Activated naive CD8-positive, alpha-beta T cell treated with anti-CD3 and anti-CD28 coated beads, Interleukin-2, amount 50 U/mL, for 24 hours (primary cell): ENCODE measurements at regions not wholly inside any gene's neighbourhood (a gene's known extent, or its start where the extent isn't known, plus 50 kb on each side); places are given as distances from the start of the nearest gene placed in this dataset.
A peak's percentile ranks its signal among the peaks of the same experiment; 100 is the strongest.

Experiments used
- ATAC-seq: fragments of 150-1000 bp; cut with Tn5 transposase; one replicate; pipeline ENCODE4 v1.10.0; 2021
- DNase-seq: peaks from one replicate; pipeline ENCODE4 v3.0.0; 2021
- H3K27ac Mint-ChIP-seq: one replicate; pipeline ENCODE4 v1.8.0; 2021; ENCODE audit warnings: mild to moderate bottlenecking, mixed read lengths
- H3K27me3 Mint-ChIP-seq: one replicate; pipeline ENCODE4 v1.8.0; 2021; ENCODE audit warnings: mixed read lengths
- H3K36me3 Mint-ChIP-seq: one replicate; pipeline ENCODE4 v1.8.0; 2021; ENCODE audit warnings: low read depth, mixed read lengths
- H3K4me1 Mint-ChIP-seq: one replicate; pipeline ENCODE4 v1.8.0; 2021; ENCODE audit warnings: mixed read lengths
- H3K4me3 Mint-ChIP-seq: one replicate; pipeline ENCODE4 v1.8.0; 2021; ENCODE audit warnings: mild to moderate bottlenecking, moderate library complexity, mixed read lengths
- H3K9me3 Mint-ChIP-seq: one replicate; pipeline ENCODE4 v1.8.0; 2021; ENCODE audit warnings: mixed read lengths

DNA sequence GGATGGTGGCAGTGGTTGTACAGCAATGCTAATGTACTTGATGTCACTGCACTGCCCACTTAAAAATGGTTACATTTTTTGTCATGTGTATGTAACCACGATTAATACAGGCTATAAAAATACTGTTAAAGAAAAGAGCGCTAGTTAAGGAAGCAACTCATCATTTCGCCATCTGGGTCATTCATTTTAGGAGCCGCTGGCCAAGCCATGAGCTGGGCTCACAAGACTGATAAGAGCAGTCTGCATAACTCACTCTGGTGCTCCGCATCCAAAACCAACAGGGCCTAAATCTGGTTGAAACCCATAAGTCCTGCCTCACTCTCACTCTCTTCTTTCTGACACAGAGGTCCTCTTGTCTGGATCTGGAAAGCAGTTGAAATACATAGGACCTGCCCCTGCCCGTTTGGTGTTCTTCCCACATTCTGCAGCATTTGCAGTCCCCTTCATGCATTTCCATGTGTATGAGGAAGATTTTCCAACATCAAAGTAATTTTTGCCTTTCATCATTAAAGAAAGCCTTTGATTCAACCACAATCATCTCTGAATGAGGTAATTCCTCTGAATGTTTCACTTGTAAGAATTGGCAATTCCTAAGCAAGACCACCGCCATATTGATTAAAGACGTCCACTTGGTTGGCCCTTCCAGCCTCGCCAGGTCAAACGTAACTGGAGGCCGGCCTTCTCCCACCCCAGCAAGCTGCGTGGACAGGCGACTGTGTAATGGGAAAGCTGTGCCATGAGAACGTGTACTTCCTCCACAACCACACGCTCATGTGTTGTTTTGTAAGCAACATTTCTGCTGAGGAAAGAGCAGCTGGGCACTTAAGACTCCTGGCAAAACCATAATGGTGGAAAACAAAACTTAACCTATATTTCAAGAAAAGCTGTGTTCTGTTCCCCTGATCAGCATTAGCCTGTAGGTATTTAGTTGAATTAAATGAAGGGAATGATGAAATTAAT, 112.2 kb downstream of the VAPA start:
- DNase-seq, result no peak
- Mint-ChIP-seq H3K4me1 (no peaks in the 10 kb centered on the region), H3K27me3 (no peaks in the 10 kb centered on the region), H3K27ac (no peak overlapping the region), H3K9me3 (no peaks in the 10 kb centered on the region), H3K4me3 (no peak overlapping the region), H3K36me3 (no peaks in the 10 kb centered on the region)
- no peak for ATAC-seq

GRCh38 chr18:10027031-10027430, 113.2 kb downstream of the VAPA start:
- Mint-ChIP-seq H3K27me3 (no peaks in the 10 kb centered on the region), H3K9me3 (no peaks in the 10 kb centered on the region), H3K4me3 (no peak overlapping the region), H3K27ac (no peak overlapping the region), H3K4me1 (no peaks in the 10 kb centered on the region), H3K36me3 (no peaks in the 10 kb centered on the region)
- DNase-seq, result no peak
- no peak for ATAC-seq

- H3K27ac Mint-ChIP-seq, result no peak overlapping the region
- no peak for DNase-seq
These were observed 113.6 kb downstream of the VAPA start for GRCh38 chr18:10027461-10027860.

DNA sequence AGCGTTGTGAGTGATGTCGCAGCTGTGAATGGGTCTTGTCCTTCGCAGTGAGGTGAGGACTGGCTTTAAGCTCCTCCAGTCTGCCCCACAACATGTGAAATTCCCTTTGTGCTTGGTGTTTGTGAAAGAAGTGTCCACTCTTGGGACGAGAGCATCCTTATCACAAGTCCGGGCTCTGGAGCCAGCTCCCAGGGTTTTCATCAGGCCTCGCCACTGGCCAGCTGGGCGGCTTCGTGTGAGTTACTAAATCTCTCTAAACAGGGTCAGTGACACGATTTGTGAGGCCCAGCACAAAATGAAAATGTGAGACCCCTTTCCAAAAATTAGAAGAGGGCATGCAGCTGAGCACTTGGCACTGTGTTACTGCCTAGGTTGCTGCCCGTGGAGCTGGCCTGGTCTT, 115.9 kb downstream of the VAPA start:
- ATAC-seq (no peak), DNase-seq (no peak)
- Mint-ChIP-seq H3K27ac (no peak overlapping the region), H3K27me3 (no peaks in the 10 kb centered on the region), H3K4me3 (no peak overlapping the region), H3K9me3 (no peaks in the 10 kb centered on the region), H3K36me3 (no peaks in the 10 kb centered on the region), H3K4me1 (peaks cover 6% of the 10 kb centered on the region)

More at GRCh38 chr18:10027461-10027860, 113.6 kb downstream of the VAPA start:
- Mint-ChIP-seq H3K27me3 (no peaks in the 10 kb centered on the region), H3K36me3 (no peaks in the 10 kb centered on the region), H3K4me1 (no peaks in the 10 kb centered on the region), H3K4me3 (no peak overlapping the region), H3K9me3 (no peaks in the 10 kb centered on the region)
- no peak for ATAC-seq

DNA sequence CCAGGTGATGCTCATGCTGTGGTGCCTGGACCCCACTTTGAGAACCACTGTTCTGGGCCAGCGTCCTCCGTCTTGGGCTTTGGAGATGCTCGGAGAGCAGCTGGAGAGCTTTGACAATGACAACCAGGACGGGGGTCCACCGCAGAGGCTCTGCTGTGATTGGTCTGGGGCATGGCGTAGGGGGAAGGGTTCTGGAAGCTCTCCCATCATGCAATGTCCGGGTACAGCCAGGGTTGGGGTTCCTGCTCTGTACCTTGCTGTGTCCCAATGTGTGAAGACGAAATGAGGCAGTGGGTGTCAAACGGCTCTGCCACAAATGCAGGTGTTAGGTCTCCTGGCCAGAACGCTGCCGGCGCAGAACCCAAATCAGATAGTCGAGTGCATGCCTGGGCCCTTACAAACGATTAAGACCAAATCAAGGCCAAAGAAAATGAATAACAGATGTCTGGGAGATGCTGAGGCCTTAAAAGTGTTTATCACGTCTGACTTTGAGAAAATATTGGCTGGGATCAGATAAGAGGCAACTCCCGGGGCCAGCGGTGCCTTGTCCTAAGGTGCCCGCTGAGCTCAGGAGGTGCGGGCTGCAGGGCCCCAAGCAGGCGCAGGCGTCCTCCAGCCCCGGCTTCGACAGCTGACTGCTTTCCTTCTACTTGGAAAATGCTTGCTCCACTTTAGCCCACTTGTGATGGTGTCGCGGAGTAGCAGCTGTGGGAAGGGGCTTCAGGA, 117.2 kb downstream of the VAPA start:
- no peaks in the 10 kb centered on the region for H3K36me3 Mint-ChIP-seq

DNA sequence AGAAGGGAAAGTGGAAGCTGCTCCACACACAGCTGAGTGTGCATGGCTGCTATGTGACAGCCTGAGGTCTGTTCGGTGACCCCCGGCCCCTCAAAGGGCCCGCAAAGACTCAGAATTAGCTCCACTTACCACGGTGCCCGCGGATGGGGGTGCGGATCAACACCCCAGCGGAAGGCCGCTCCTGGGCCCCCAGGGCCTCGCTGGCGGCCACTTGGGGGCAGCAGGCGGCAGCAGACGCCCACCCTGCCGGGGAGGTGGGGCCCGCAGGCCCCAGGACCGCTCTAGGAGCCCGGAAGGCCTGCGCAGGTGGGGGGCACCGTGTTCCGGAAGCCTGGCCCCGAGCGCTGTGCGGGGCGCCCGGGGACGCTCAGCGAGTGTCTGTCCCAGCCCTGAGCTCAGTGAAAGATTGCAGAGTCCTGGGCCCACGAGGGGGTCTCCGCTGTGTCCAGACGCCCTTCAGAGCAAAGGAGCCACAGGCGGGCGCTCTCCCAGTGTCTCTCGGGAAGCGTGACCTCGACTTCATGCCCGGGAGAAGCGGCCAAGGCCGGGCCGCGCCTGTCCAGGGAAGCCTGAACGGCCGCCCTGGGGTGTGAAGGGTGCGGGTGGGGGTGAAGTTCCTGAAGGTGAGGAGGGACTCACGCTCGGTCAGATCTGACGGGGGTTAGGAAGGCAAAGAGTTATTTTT, 118.7 kb downstream of the VAPA start:
- no peaks in the 10 kb centered on the region for H3K27me3 Mint-ChIP-seq
- H3K36me3 Mint-ChIP-seq, result no peaks in the 10 kb centered on the region
- peak; percentile 58 for DNase-seq
- peaks cover 6% of the 10 kb centered on the region for H3K4me1 Mint-ChIP-seq
- no peaks in the 10 kb centered on the region for H3K9me3 Mint-ChIP-seq
- H3K27ac Mint-ChIP-seq, result peak overlapping the region; percentile 76
- ATAC-seq, result peak; percentile 93
- H3K4me3 Mint-ChIP-seq, result peak overlapping the region; percentile 74

More for the DNA sequence above, 117.2 kb downstream of the VAPA start:
- Mint-ChIP-seq H3K4me3 (no peak overlapping the region), H3K4me1 (peaks cover 6% of the 10 kb centered on the region), H3K27me3 (no peaks in the 10 kb centered on the region), H3K9me3 (no peaks in the 10 kb centered on the region), H3K27ac (no peak overlapping the region)
- DNase-seq, result no peak
- ATAC-seq, result no peak

DNA sequence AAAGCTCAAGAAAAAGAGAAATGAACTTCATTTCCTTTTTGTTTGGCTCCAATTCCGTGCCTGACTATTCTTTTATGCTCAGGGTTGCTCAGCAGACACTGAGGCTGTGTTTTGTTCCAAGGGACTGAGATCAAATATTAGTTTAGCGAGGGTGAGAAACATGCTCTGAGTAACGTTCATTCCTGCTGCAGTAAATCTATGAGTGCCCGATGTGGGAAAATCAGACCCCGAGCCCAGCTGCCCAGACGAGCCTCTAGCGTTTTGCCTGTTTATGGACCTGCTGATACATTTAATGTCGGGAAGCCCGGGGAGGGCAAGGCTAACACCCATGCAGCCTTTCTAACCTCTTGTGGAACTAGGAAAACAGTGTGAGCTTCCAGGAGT, 119.2 kb downstream of the VAPA start:
- Mint-ChIP-seq H3K27ac (peak overlapping the region; percentile 76), H3K4me3 (peak overlapping the region; percentile 74), H3K36me3 (no peaks in the 10 kb centered on the region), H3K27me3 (no peaks in the 10 kb centered on the region), H3K9me3 (no peaks in the 10 kb centered on the region), H3K4me1 (peaks cover 6% of the 10 kb centered on the region)
- ATAC-seq (no peak), DNase-seq (no peak)

- H3K27ac Mint-ChIP-seq, result no peak overlapping the region
- ATAC-seq (no peak), DNase-seq (no peak)
- H3K9me3 Mint-ChIP-seq, result no peaks in the 10 kb centered on the region
- peaks cover 6% of the 10 kb centered on the region for H3K4me1 Mint-ChIP-seq
- H3K36me3 Mint-ChIP-seq, result no peaks in the 10 kb centered on the region
- no peak overlapping the region for H3K4me3 Mint-ChIP-seq
- peaks cover 2% of the 10 kb centered on the region for H3K27me3 Mint-ChIP-seq
These were observed 121.6 kb downstream of the VAPA start for GRCh38 chr18:10035281-10035991.

GRCh38 chr18:10036479-10036878, 122.7 kb downstream of the VAPA start:
- ATAC-seq (no peak), DNase-seq (no peak)
- H3K9me3 Mint-ChIP-seq, result peaks cover under 1% of the 10 kb centered on the region
- no peak overlapping the region for H3K4me3 Mint-ChIP-seq
- no peaks in the 10 kb centered on the region for H3K36me3 Mint-ChIP-seq
- peaks cover 2% of the 10 kb centered on the region for H3K27me3 Mint-ChIP-seq
- H3K27ac Mint-ChIP-seq, result no peak overlapping the region
- H3K4me1 Mint-ChIP-seq, result peaks cover 6% of the 10 kb centered on the region

- no peak overlapping the region for H3K27ac Mint-ChIP-seq
- H3K9me3 Mint-ChIP-seq, result peaks cover 7% of the 10 kb centered on the region
- H3K4me3 Mint-ChIP-seq, result no peak overlapping the region
- H3K27me3 Mint-ChIP-seq, result peaks cover 5% of the 10 kb centered on the region
- ATAC-seq (no peak), DNase-seq (no peak)
- H3K36me3 Mint-ChIP-seq, result no peaks in the 10 kb centered on the region
- H3K4me1 Mint-ChIP-seq, result peaks cover 6% of the 10 kb centered on the region
These were observed 123.4 kb downstream of the VAPA start for GRCh38 chr18:10037181-10037580.

GRCh38 chr18:10038268-10038667, 124.5 kb downstream of the VAPA start:
- peaks cover under 1% of the 10 kb centered on the region for H3K4me1 Mint-ChIP-seq
- peaks cover 8% of the 10 kb centered on the region for H3K27me3 Mint-ChIP-seq
- peaks cover 12% of the 10 kb centered on the region for H3K9me3 Mint-ChIP-seq
- no peak for ATAC-seq
- no peak for DNase-seq
- no peak overlapping the region for H3K4me3 Mint-ChIP-seq
- no peak overlapping the region for H3K27ac Mint-ChIP-seq
- no peaks in the 10 kb centered on the region for H3K36me3 Mint-ChIP-seq

DNA sequence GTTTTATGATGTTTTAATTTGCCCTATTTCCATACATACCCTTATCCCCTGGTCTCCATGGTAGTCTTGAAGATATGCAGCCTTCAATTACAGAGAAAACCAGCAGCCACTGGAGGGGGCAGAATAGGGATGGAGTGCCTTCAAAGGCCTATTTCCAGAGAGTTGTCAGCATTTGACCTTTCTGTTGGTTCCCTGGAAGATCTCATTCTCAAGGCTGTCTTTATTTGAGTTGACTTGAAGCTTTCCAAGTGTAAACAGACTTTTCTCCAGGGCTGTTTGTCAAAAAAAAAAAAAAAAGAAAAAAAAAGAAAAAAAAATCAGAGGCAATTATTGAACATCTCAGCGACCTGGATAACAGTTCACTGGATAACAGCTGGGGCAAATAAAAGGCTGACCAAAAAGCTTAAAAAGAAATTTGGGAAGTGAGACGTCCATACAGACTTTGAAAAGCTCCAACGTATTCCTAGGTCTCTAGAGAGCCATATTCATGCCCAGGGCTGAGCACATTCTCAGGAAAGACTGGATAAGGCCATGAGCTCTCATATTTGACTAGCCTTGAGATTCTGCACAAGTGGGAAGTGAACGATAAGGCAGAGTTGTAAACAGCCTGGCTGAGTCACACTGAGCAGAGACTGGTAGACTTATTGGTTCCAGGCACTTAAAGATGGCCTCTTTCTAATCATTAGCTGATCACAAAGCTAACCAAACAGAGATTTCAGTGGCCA, 126.6 kb downstream of the VAPA start:
- H3K4me3 Mint-ChIP-seq, result no peak overlapping the region
- H3K4me1 Mint-ChIP-seq, result no peaks in the 10 kb centered on the region
- peaks cover 11% of the 10 kb centered on the region for H3K27me3 Mint-ChIP-seq
- peaks cover 12% of the 10 kb centered on the region for H3K9me3 Mint-ChIP-seq
- no peak for ATAC-seq
- H3K36me3 Mint-ChIP-seq, result no peaks in the 10 kb centered on the region
- DNase-seq, result no peak
- H3K27ac Mint-ChIP-seq, result no peak overlapping the region

- ATAC-seq, result no peak
- no peaks in the 10 kb centered on the region for H3K36me3 Mint-ChIP-seq
- H3K27me3 Mint-ChIP-seq, result peaks cover 11% of the 10 kb centered on the region
- no peak overlapping the region for H3K27ac Mint-ChIP-seq
- H3K4me3 Mint-ChIP-seq, result no peak overlapping the region
- H3K9me3 Mint-ChIP-seq, result peaks cover 12% of the 10 kb centered on the region
- no peak for DNase-seq
- H3K4me1 Mint-ChIP-seq, result no peaks in the 10 kb centered on the region
These were observed 127.4 kb downstream of the VAPA start for GRCh38 chr18:10041180-10041579.

GRCh38 chr18:10042492-10042891, 128.7 kb downstream of the VAPA start:
- H3K9me3 Mint-ChIP-seq, result peaks cover 12% of the 10 kb centered on the region
- ATAC-seq (no peak), DNase-seq (no peak)
- H3K36me3 Mint-ChIP-seq, result no peaks in the 10 kb centered on the region
- H3K27ac Mint-ChIP-seq, result no peak overlapping the region
- H3K27me3 Mint-ChIP-seq, result peaks cover 11% of the 10 kb centered on the region
- H3K4me3 Mint-ChIP-seq, result no peak overlapping the region
- no peaks in the 10 kb centered on the region for H3K4me1 Mint-ChIP-seq
